Stimulated activated CD4-positive, alpha-beta T cell treated with anti-CD3 and anti-CD28 coated beads, Interleukin-12 subunit alpha, Interleukin-12 subunit beta, amount 100 ng/mL, for 4 hours (primary cell): ENCODE measurements at regions not wholly inside any gene's neighbourhood (a gene's known extent, or its start where the extent isn't known, plus 50 kb on each side); places are given as distances from the start of the nearest gene placed in this dataset.
A peak's percentile ranks its signal among the peaks of the same experiment; 100 is the strongest.

Experiments used
- DNase-seq: peaks from one replicate; pipeline ENCODE4 v3.0.0-alpha.2; 2020

GRCh38 chr5:6806668-6807067 lies 93.4 kb downstream of the TENT4A start:
- DNase-seq, result no peak

- DNase-seq, result no peak
Observed at GRCh38 chr5:6808462-6808861, 95.2 kb downstream of the TENT4A start.

GRCh38 chr5:6810641-6811405 lies 97.6 kb downstream of the TENT4A start:
- DNase-seq, result no peak

- no peak for DNase-seq
Observed at GRCh38 chr5:6812091-6812490, 98.9 kb downstream of the TENT4A start.

- DNase-seq, result no peak
Observed at GRCh38 chr5:6812800-6813731, 99.8 kb downstream of the TENT4A start.

- no peak for DNase-seq
Observed at GRCh38 chr5:6814816-6815215, 101.6 kb downstream of the TENT4A start.

GRCh38 chr5:6818594-6819511 lies 105.6 kb downstream of the TENT4A start:
- no peak for DNase-seq

GRCh38 chr5:6819521-6819920 lies 106.3 kb downstream of the TENT4A start:
- no peak for DNase-seq

GRCh38 chr5:6820851-6821479 lies 107.7 kb downstream of the TENT4A start:
- peak; percentile 38 for DNase-seq

GRCh38 chr5:6822068-6822467 lies 108.8 kb downstream of the TENT4A start:
- no peak for DNase-seq

- DNase-seq, result no peak
Observed at GRCh38 chr5:6822556-6823343, 109.5 kb downstream of the TENT4A start.

GRCh38 chr5:6823996-6824395 lies 110.8 kb downstream of the TENT4A start:
- DNase-seq, result no peak

GRCh38 chr5:6825678-6826244 lies 112.5 kb downstream of the TENT4A start:
- no peak for DNase-seq

GRCh38 chr5:6826756-6827155 lies 113.5 kb downstream of the TENT4A start:
- DNase-seq, result no peak

- no peak for DNase-seq
Observed at GRCh38 chr5:6827526-6828219, 114.4 kb downstream of the TENT4A start.

GRCh38 chr5:6829150-6829784 lies 116.0 kb downstream of the TENT4A start:
- DNase-seq, result peak; percentile 16

GRCh38 chr5:6830643-6831239 lies 117.5 kb downstream of the TENT4A start:
- DNase-seq, result no peak

GRCh38 chr5:6831678-6832671 lies 118.7 kb downstream of the TENT4A start:
- DNase-seq, result no peak
